ENCODE measurements at regions not wholly inside any gene's neighbourhood (a gene's known extent, or its start where the extent isn't known, plus 50 kb on each side); places are given as distances from the start of the nearest gene placed in this dataset.

GRCh38 chr3:137610723-137611122 is 153.4 kb upstream of the SOX14 start:
- TF ChIP-seq CTCF (IDR thresholded peaks at IDR 0.05 in 8 of 11, conservative IDR thresholded peaks at IDR 0.05 in 3 of 11): no peak
- TF ChIP-seq POLR2A (IDR thresholded peaks at IDR 0.05): no peak
- TF ChIP-seq POLR2AphosphoS5 (IDR thresholded peaks at IDR 0.05): no peak
